HepG2 (cell line): ENCODE measurements at regions not wholly inside any gene's neighbourhood (a gene's known extent, or its start where the extent isn't known, plus 50 kb on each side); places are given as distances from the start of the nearest gene placed in this dataset.

Experiments
- ATAC-seq: fragments of 200-7000 bp; cut with Tn5 transposase; 3 replicates; pipeline ENCODE4 v1.9.1; 2020; ENCODE audit warnings: mild to moderate bottlenecking, moderate library complexity
- BruUV-seq: library from RNA; stranded (reverse); fragments of 400-500 nt; replicated peaks from 2 replicates; lab custom pipeline; 2021; lab: Mats Ljungman, UMichigan
- CTCF ChIA-PET: fragments of 300-600 bp; formaldehyde crosslinking; extraction: SDS; loops from one replicate; lab custom pipeline; 2021; ENCODE audit warnings: low total read pairs, inconsistent platforms, low intra/inter-chr PET ratio; lab: Yijun Ruan, JAX
- POLR2A ChIA-PET: fragments of 350-600 bp; sonication (Branson Sonifier 250); formaldehyde crosslinking; loops from one replicate; lab custom pipeline; 2020; ENCODE audit warnings: antibody characterized with exemption, inconsistent platforms; lab: Yijun Ruan, JAX
- DNase-seq: peaks from one replicate; pipeline ENCODE4 v3.0.0-alpha.2; 2015; ENCODE audit warnings: low spot score
- FAIRE-seq: peaks from 3 replicates; lab custom pipeline; 2011; peaks lifted over from hg19 to GRCh38; lab: Jason Lieb, UNC
- H2AFZ ChIP-seq: one replicate; pipeline ENCODE4 v1.6.1; 2011; ENCODE audit warnings: low read length, inconsistent platforms
- H3K27ac ChIP-seq: fragments of 300-600 bp; 3 replicates; pipeline ENCODE4 v1.8.0; 2011; ENCODE audit warnings: mixed run types, mild to moderate bottlenecking, mixed read lengths, low read length, inconsistent platforms; ENCODE audit not compliant: insufficient read depth; ENCODE audit errors: extremely low read length
- H3K27me3 ChIP-seq, 2 experiments: fragments of 200-600 bp in 1 of 2; 2 replicates in 1 of 2; 3 replicates in 1 of 2; pipeline versions ENCODE4 v1.6.0 to v1.8.0; 2011; ENCODE audit warnings: low read length in 2 of 2, mild to moderate bottlenecking in 2 of 2, moderate library complexity in 2 of 2, inconsistent platforms in 1 of 2; ENCODE audit not compliant: insufficient read depth in 2 of 2, control insufficient read depth in 1 of 2
- H3K36me3 ChIP-seq, 2 experiments: fragments of 200-600 bp in 1 of 2; replicated peaks in 1 of 2; 2 replicates in 1 of 2; 3 replicates in 1 of 2; pipeline versions ENCODE4 v1.5.1 to v1.8.0; 2011; ENCODE audit warnings: low read length in 2 of 2, inconsistent platforms in 1 of 2; ENCODE audit not compliant: insufficient read depth in 2 of 2, control insufficient read depth in 1 of 2
- H3K4me1 ChIP-seq: 2 replicates; pipeline ENCODE4 v1.5.1; 2012; ENCODE audit warnings: low read length, inconsistent platforms; ENCODE audit not compliant: insufficient read depth
- H3K4me2 ChIP-seq: 2 replicates; pipeline ENCODE4 v1.6.0; 2011; ENCODE audit warnings: low read depth, low read length, inconsistent platforms
- H3K4me3 ChIP-seq, 3 experiments: fragments of 200-600 bp in 1 of 3; sonication (generic), shearing (Covaris generic) in 1 of 3; replicated peaks in 1 of 3; 2 replicates each; pipeline ENCODE4 v1.5.1; 2011 to 2016; ENCODE audit warnings: low read length in 3 of 3, inconsistent platforms in 2 of 3, low read depth in 2 of 3, mild to moderate bottlenecking in 2 of 3, control low read depth in 1 of 3, mixed read lengths in 1 of 3; ENCODE audit not compliant: insufficient read depth in 1 of 3
- H3K79me2 ChIP-seq: one replicate; pipeline ENCODE4 v1.6.1; 2011; ENCODE audit warnings: low read length, inconsistent platforms; ENCODE audit not compliant: insufficient read depth
- H3K9ac ChIP-seq: 2 replicates; pipeline ENCODE4 v1.6.0; 2011; ENCODE audit warnings: mild to moderate bottlenecking, low read depth, low read length, inconsistent platforms; ENCODE audit not compliant: insufficient read depth
- H3K9me3 ChIP-seq: 2 replicates; pipeline ENCODE4 v1.5.1; 2012; ENCODE audit warnings: mild to moderate bottlenecking, low read length
- H4K20me1 ChIP-seq: 2 replicates; pipeline ENCODE4 v1.6.0; 2011; ENCODE audit warnings: inconsistent platforms, mild to moderate bottlenecking, low read length, moderate library complexity; ENCODE audit not compliant: insufficient read depth
- AHDC1 ChIP-seq: sonication (generic); formaldehyde crosslinking; IDR thresholded peaks from 2 replicates; pipeline ENCODE4 v1.5.1; 2020; ENCODE audit warnings: mild to moderate bottlenecking, missing genetic modification reagents, borderline replicate concordance
- CBX2 ChIP-seq, 2 experiments: fragments of 200-600 bp in 1 of 2; sonication (generic); formaldehyde crosslinking in 1 of 2; IDR thresholded peaks; 2 replicates each; pipeline versions ENCODE4 v1.7.0 to v1.8.1; 2018 to 2022; ENCODE audit warnings: low read depth in 2 of 2, low read length in 1 of 2, mild to moderate bottlenecking in 1 of 2, missing genetic modification reagents in 1 of 2
- RBM39 ChIP-seq: fragments of 200-400 bp; formaldehyde crosslinking; IDR thresholded peaks from one replicate; pipeline ENCODE4 v1.6.1; 2018; ENCODE audit warnings: antibody characterized with exemption, mild to moderate bottlenecking, low read depth, low read length; ENCODE audit not compliant: poor library complexity, severe bottlenecking
- RFX1 ChIP-seq: fragments of 450-650 bp; IDR thresholded peaks from 2 replicates; pipeline ENCODE4 v1.6.1; 2017
- WGBS: methylation state at CpG from one replicate; pipeline ENCODE4 v1.1.6; 2017; ENCODE audit warnings: low lambda C conversion rate; 5-methylcytosine and 5-hydroxymethylcytosine counted together
- in situ Hi-C: cut with HindIII; loops from 2 replicates; pipeline ENCODE4 v1.10.0; 2017; ENCODE audit warnings: low pct_unique_long_range_greater_than_20kb; ENCODE audit not compliant: extremely low pct_ligation_motif_present
- intact Hi-C: fragments of 100-400 bp; cut with micrococcal nuclease; formaldehyde crosslinking; loops from one replicate; pipeline ENCODE4 v1.10.0; 2022; ENCODE audit not compliant: unreplicated experiment

- intact Hi-C loops: no loop called here
- FAIRE-seq (no peak), ATAC-seq (no peak), DNase-seq (no peak)
- Histone ChIP-seq H4K20me1 (no peaks in the 10 kb centered on the region), H3K9ac (no peak overlapping the region), H3K79me2 (no peaks in the 10 kb centered on the region), H3K4me2 (no peak overlapping the region), H3K4me3 (no peak overlapping the region), H3K9me3 (no peaks in the 10 kb centered on the region), H3K36me3 (no peaks in the 10 kb centered on the region), H3K4me1 (no peaks in the 10 kb centered on the region), H3K27me3 (peaks cover 1 to 3% of the 10 kb centered on the region in 2 experiments; a peak in 2 of 5 replicates), H3K27ac (no peak overlapping the region), H2AFZ (no peak overlapping the region)
- BruUV-seq: no TSS peak
- WGBS: 4% methylated on average over 9 of the region's 16 CpGs
- TF ChIP-seq RFX1 (no peak), RBM39 (no peak), AHDC1 (CRISPR knock-in tag) (no peak), CBX2 (IDR thresholded peaks at IDR 0.05; ENCODE audit: low read depth, low read length) (no peak), CBX2 (CRISPR knock-in tag; IDR thresholded peaks at IDR 0.05; ENCODE audit: low read depth) (no peak)
- in situ Hi-C loops: no loop called here
- POLR2A ChIA-PET: no interaction called here
- CTCF ChIA-PET: no interaction called here
Observed at GRCh38 chr9:135229701-135230385, 142.4 kb downstream of the OLFM1 start.
